Esophagus mucosa (tissue), 1 donor: ENCODE measurements at regions not wholly inside any gene's neighbourhood (a gene's known extent, or its start where the extent isn't known, plus 50 kb on each side); places are given as distances from the start of the nearest gene placed in this dataset.
"Not testable (repeated sequence)": the region's sequence is repeated elsewhere in the genome, so short reads cannot be mapped to it uniquely, and the experiment has no call there.

Source experiments
- ATAC-seq: fragments of 200-7000 bp; cut with Tn5 transposase; one replicate; pipeline ENCODE4 v1.9.1; 2020
- donor health status: DM: yes; HTN: yes; CAD: no.

DNA sequence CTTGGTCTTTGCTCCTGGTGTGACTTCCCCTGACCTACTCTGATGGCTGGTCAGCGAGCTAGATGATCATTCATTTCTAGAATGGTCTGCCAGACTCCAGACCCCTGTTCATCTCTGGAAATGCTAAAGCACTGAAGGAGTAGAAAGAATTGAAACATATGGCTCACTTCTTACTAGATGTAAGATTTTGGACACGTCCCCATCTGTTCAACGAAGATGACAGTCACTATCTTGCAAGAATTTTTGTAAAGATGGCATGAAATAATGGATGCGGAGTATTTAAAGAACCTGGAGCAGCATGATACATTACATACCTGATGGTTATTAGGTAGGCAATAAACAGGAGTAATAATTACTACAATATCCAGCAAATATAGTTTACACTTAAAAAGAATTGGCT, 252.7 kb upstream of the SDK2 start:
- ATAC-seq: no peak

GRCh38 chr17:73899839-73900238, 255.6 kb upstream of the SDK2 start:
- ATAC-seq: no peak

DNA sequence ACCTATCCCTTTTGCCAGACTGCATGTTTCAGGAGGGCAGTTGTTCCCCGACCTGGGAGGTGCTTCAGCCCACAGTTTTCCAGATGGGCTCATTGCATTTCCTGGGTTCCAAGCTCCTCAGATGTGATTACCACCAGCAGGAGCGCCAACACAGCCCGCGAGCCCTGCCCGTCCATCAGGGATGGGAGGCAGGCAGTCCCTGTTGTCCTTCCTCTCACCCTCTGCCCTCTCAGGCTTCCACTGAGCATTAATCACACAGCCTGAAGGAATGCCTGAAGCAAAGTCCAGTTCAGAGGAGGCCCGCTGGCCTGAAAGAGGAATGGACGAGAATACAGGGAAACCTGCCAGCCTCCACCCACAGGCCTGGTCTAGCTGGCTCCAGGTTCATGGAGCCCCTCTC, 256.3 kb upstream of the SDK2 start:
- ATAC-seq: no peak

DNA sequence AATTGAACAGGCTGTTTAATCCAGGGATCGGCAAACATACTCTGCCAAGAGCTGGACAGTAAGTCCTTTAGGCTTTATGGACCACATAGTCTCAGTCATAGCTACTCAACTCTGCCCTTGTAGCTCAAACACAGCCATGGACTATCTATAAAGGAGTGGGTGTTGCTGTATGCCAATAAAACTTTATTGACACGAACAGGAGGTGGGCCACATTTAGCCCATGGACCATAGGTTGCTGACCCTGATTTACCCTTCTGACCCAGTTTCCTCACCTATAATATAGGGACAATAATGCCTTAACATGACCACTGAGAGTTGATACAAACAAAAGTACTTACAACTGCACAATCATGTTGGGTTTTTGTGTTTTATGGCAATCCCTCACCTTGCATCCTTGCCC, 257.0 kb upstream of the SDK2 start:
- no peak for ATAC-seq

- ATAC-seq: peak; percentile 71
Measured at GRCh38 chr17:73901661-73902415, 257.6 kb upstream of the SDK2 start.

GRCh38 chr17:73902416-73903181, 258.4 kb upstream of the SDK2 start:
- ATAC-seq: no peak

- ATAC-seq: no peak
Measured at GRCh38 chr17:73906896-73907870, 262.9 kb upstream of the SDK2 start.

GRCh38 chr17:73909186-73909585, 264.9 kb upstream of the SDK2 start:
- ATAC-seq: no peak

- no peak for ATAC-seq
Measured at GRCh38 chr17:73910206-73910605, 266.0 kb upstream of the SDK2 start.

DNA sequence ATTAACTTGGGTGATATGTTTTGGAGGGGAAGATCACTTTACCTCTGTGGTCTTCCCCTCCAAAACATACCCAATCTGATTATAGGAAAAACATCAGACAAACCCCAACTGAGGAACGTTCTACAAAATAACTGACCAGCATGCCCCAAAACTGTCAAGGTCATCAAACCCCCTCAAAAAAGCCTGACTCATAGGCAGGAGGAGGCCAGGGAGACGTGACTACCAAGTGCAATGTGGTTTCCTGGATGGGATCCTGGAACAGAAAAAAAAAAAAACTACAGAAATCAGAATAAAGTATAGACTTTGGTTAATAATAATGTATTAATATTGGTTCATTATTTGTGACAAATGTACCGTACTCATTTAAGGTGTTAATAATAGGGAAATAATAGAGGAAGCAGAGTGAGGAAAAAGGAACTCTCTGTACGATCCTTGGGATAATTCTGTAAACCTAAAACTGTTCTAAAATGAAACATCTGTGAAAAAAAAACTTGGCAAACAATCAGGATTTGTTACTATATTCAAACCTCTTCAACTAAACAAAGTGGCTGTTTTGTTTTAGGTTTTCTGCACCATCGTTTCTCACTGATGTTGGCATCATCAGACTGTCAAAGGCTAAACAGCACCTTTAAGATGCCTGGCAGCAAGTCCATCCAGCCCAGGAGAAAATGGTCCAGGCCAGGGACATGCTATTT, 266.7 kb upstream of the SDK2 start:
- no peak for ATAC-seq

DNA sequence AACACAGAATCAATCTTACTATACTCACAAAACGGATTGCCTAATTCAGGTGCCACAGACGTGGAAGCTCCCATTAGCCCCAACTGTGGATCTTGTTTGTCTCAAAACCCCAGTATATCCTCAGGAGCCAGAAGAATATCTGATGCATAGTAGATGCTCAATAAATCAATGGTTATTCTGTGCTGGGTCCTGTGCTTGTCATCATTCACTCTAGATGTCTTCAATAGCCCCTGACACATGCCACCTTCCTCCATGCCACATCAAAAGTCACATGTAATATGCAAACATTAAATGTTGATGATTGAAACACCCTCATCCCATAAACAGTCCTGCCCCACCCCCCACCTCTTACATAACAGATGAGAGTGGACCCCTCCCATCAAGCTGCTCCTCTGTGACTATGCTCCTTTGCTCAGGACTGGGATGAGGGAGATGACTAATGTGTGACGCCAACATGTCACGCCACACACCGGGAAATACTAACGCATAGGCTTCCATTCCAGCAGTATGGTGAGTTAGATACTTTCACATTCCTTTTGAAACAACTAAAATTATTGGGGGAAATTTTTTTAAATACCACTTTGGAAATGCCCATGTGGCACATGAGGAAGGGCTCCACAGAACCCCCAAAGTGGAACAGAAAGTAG, 267.6 kb upstream of the SDK2 start:
- no peak for ATAC-seq

DNA sequence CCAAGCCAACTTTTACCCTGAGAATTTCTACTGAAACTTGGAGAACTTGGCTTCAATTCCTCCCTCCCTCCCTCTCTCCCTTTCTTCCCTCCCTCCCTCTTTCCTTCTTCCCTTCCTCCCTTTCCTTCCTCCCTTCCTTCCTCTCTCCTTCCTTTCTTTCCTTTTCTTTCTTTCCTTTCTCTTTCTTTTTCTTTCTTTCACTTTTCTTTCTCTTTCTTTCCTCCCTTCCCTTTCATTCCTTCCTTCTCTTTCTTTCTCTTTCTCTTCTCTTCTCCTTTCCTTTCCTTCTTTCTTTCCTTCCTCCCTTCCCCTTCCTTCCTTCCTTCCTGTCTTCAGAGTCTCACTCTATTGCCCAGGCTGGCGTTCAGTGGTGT, 268.1 kb upstream of the SDK2 start:
- ATAC-seq: no peak

GRCh38 chr17:73914536-73915274, 270.5 kb upstream of the SDK2 start:
- no peak for ATAC-seq

GRCh38 chr17:73919033-73919432, 274.8 kb upstream of the SDK2 start:
- ATAC-seq: not testable (repeated sequence)

- no peak for ATAC-seq
Measured at GRCh38 chr17:73921306-73921705, 277.1 kb upstream of the SDK2 start.

GRCh38 chr17:73924114-73924908, 279.2 kb upstream of the RPL38 start:
- ATAC-seq: no peak

- no peak for ATAC-seq
Measured at GRCh38 chr17:73924909-73925186, 278.6 kb upstream of the RPL38 start.

DNA sequence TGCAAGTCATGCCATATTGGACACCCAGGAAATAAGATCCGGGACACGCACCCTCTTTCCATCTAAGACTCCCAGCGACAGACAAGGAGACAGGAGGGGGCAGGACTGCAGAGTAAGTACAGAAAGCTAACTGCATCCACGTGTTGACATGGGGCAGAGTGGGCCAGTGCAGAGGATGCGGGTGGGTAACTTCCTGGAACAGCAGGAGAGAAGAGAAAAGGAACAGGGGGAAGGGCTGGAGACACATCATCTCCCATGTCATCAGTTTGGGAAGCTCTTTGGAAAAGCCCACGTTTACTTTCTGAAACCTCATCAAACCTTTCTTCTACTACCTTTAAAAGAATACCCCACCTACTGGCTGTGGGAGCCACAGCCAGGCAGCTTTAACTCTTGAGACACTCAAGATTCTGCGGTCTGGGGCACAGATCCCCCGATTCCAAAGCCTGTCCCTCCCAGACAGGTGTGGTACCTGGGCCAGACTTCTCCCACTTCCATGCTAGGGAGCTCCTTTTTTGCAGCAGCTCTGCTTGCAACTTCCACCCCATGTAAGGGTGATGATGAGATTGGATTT, 273.5 kb upstream of the RPL38 start:
- no peak for ATAC-seq

- ATAC-seq: no peak
Measured at GRCh38 chr17:73932216-73932749, 271.2 kb upstream of the RPL38 start.
